ENCODE measurements at regions not wholly inside any gene's neighbourhood (a gene's known extent, or its start where the extent isn't known, plus 50 kb on each side); places are given as distances from the start of the nearest gene placed in this dataset.

DNA sequence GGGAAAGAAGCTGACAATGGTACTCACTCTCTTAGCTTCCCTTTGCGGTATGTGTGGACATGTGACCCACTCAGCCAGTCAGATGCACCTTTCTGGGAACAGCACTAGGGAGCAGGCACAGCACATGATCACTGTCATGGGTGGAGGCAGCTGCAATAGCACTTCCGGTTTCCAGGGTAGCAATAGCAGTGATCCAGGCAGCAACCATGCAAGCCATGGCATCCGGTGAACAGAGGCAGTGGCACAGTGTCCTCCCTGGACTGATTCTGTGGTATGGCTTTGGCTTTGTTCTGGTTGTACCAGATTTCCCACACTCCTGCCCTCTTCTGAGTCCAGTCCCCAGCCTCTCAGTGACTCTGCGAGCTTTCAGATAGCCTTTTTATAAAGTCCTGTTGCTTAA is 86.8 kb upstream of the NAMPT start:
- ChIA-PET CTCF (ENCODE audit: low intra/inter-chr PET ratio, low total read pairs) (no interaction called here), POLR2A (no interaction called here)
- no peak for FAIRE-seq
- no peak overlapping the region for H2AFZ ChIP-seq (ENCODE audit: low read length)
- H4K20me1 ChIP-seq (ENCODE audit: insufficient read depth, low read length): no peaks in the 10 kb centered on the region
- H3K4me3 ChIP-seq (replicated peaks in 1 of 3; ENCODE audit: insufficient read depth in 1 of 3, low read depth in 2 of 3, low read length in 3 of 3): no peak overlapping the region
- no peak overlapping the region for H3K27ac ChIP-seq (ENCODE audit: extremely low read length, insufficient read depth, low read length)
- DNase-seq (ENCODE audit: low spot score): no peak
- intact Hi-C loops (cut with micrococcal nuclease; ENCODE audit: unreplicated experiment): no loop called here
- no peaks in the 10 kb centered on the region for H3K79me2 ChIP-seq (ENCODE audit: insufficient read depth, low read length)
- BruUV-seq (replicated peaks): no TSS peak
- in situ Hi-C loops (cut with HindIII; ENCODE audit: extremely low pct_ligation_motif_present, low pct_unique_long_range_greater_than_20kb): no loop called here
- no peak for ATAC-seq
- H3K27me3 ChIP-seq (ENCODE audit: control insufficient read depth in 1 of 2, insufficient read depth in 2 of 2, low read length in 2 of 2): peaks cover 0 to 9% of the 10 kb centered on the region in 2 experiments; a peak in 2 of 5 replicates
- H3K4me2 ChIP-seq (ENCODE audit: low read depth, low read length): no peak overlapping the region
- H3K9me3 ChIP-seq (ENCODE audit: low read length): no peaks in the 10 kb centered on the region
- H3K4me1 ChIP-seq (ENCODE audit: insufficient read depth, low read length): peaks cover 10% of the 10 kb centered on the region
- no peak for TF ChIP-seq GABPA (IDR thresholded peaks at IDR 0.05; ENCODE audit: low read depth, low read length)
- peak; percentile 33; the same call in 1 of the 2 replicates for TF ChIP-seq GABPA (CRISPR knock-in tag; IDR thresholded peaks at IDR 0.05; ENCODE audit: low read depth)
- TF ChIP-seq ZNF180 (CRISPR knock-in tag; IDR thresholded peaks at IDR 0.05; ENCODE audit: borderline replicate concordance, low read depth): no peak
- TF ChIP-seq, protein P1, sequence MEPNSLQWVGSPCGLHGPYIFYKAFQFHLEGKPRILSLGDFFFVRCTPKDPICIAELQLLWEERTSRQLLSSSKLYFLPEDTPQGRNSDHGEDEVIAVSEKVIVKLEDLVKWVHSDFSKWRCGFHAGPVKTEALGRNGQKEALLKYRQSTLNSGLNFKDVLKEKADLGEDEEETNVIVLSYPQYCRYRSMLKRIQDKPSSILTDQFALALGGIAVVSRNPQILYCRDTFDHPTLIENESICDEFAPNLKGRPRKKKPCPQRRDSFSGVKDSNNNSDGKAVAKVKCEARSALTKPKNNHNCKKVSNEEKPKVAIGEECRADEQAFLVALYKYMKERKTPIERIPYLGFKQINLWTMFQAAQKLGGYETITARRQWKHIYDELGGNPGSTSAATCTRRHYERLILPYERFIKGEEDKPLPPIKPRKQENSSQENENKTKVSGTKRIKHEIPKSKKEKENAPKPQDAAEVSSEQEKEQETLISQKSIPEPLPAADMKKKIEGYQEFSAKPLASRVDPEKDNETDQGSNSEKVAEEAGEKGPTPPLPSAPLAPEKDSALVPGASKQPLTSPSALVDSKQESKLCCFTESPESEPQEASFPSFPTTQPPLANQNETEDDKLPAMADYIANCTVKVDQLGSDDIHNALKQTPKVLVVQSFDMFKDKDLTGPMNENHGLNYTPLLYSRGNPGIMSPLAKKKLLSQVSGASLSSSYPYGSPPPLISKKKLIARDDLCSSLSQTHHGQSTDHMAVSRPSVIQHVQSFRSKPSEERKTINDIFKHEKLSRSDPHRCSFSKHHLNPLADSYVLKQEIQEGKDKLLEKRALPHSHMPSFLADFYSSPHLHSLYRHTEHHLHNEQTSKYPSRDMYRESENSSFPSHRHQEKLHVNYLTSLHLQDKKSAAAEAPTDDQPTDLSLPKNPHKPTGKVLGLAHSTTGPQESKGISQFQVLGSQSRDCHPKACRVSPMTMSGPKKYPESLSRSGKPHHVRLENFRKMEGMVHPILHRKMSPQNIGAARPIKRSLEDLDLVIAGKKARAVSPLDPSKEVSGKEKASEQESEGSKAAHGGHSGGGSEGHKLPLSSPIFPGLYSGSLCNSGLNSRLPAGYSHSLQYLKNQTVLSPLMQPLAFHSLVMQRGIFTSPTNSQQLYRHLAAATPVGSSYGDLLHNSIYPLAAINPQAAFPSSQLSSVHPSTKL (CRISPR knock-in tag; IDR thresholded peaks at IDR 0.05): no peak
- WGBS (ENCODE audit: low lambda C conversion rate): 10% methylated on average over 2 of the region's 4 CpGs
- no peaks in the 10 kb centered on the region for H3K36me3 ChIP-seq (replicated peaks in 1 of 2; ENCODE audit: control insufficient read depth in 1 of 2, insufficient read depth in 2 of 2, low read length in 2 of 2)
- H3K9ac ChIP-seq (ENCODE audit: insufficient read depth, low read depth, low read length): no peak overlapping the region

DNA sequence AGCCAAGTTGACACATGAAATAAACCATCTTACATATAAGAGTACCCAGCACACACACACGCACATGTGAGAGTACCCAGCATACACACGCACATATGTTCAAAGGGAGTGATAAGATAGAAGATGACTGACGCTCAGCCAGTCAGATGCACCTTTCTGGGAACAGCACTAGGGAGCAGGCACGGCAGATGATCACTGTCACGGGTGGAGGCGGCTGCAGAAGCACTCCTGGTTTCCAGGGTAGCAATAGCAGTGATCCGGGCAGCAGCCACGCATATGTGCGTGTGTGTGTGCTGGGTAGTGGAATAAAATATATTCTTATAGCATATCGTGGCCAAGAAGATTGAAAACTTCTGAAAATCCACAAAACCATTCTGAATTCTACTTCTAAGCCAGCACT is 85.8 kb upstream of the NAMPT start:
- ATAC-seq (no peak), DNase-seq (ENCODE audit: low spot score) (no peak), FAIRE-seq (no peak)
- H2AFZ ChIP-seq (ENCODE audit: low read length): no peak overlapping the region
- no peaks in the 10 kb centered on the region for H3K9me3 ChIP-seq (ENCODE audit: low read length)
- H3K27me3 ChIP-seq (ENCODE audit: control insufficient read depth in 1 of 2, insufficient read depth in 2 of 2, low read length in 2 of 2): peaks cover 0 to 9% of the 10 kb centered on the region in 2 experiments; a peak in 2 of 5 replicates
- in situ Hi-C loops (cut with HindIII; ENCODE audit: extremely low pct_ligation_motif_present, low pct_unique_long_range_greater_than_20kb): no loop called here
- H3K4me2 ChIP-seq (ENCODE audit: low read depth, low read length): no peak overlapping the region
- CTCF ChIA-PET (ENCODE audit: low intra/inter-chr PET ratio, low total read pairs): no interaction called here
- POLR2A ChIA-PET: no interaction called here
- H3K9ac ChIP-seq (ENCODE audit: insufficient read depth, low read depth, low read length): no peak overlapping the region
- no peaks in the 10 kb centered on the region for H3K79me2 ChIP-seq (ENCODE audit: insufficient read depth, low read length)
- H3K36me3 ChIP-seq (replicated peaks in 1 of 2; ENCODE audit: control insufficient read depth in 1 of 2, insufficient read depth in 2 of 2, low read length in 2 of 2): no peaks in the 10 kb centered on the region
- H4K20me1 ChIP-seq (ENCODE audit: insufficient read depth, low read length): no peaks in the 10 kb centered on the region
- peaks cover 2% of the 10 kb centered on the region for H3K4me1 ChIP-seq (ENCODE audit: insufficient read depth, low read length)
- BruUV-seq (replicated peaks): no TSS peak
- intact Hi-C loops (cut with micrococcal nuclease; ENCODE audit: unreplicated experiment): no loop called here
- WGBS (ENCODE audit: low lambda C conversion rate): 15% methylated on average over 5 of the region's 10 CpGs
- H3K27ac ChIP-seq (ENCODE audit: extremely low read length, insufficient read depth, low read length): no peak overlapping the region
- H3K4me3 ChIP-seq (replicated peaks in 1 of 3; ENCODE audit: insufficient read depth in 1 of 3, low read depth in 2 of 3, low read length in 3 of 3): no peak overlapping the region
- TF ChIP-seq AKAP8 (CRISPR knock-in tag; IDR thresholded peaks at IDR 0.05): no peak
- TF ChIP-seq SIN3B (IDR thresholded peaks at IDR 0.05; ENCODE audit: low read length): no peak
- no peak for TF ChIP-seq ZNF883 (CRISPR knock-in tag; IDR thresholded peaks at IDR 0.05; ENCODE audit: not compliant biosample characterization)
- TF ChIP-seq, protein P2, sequence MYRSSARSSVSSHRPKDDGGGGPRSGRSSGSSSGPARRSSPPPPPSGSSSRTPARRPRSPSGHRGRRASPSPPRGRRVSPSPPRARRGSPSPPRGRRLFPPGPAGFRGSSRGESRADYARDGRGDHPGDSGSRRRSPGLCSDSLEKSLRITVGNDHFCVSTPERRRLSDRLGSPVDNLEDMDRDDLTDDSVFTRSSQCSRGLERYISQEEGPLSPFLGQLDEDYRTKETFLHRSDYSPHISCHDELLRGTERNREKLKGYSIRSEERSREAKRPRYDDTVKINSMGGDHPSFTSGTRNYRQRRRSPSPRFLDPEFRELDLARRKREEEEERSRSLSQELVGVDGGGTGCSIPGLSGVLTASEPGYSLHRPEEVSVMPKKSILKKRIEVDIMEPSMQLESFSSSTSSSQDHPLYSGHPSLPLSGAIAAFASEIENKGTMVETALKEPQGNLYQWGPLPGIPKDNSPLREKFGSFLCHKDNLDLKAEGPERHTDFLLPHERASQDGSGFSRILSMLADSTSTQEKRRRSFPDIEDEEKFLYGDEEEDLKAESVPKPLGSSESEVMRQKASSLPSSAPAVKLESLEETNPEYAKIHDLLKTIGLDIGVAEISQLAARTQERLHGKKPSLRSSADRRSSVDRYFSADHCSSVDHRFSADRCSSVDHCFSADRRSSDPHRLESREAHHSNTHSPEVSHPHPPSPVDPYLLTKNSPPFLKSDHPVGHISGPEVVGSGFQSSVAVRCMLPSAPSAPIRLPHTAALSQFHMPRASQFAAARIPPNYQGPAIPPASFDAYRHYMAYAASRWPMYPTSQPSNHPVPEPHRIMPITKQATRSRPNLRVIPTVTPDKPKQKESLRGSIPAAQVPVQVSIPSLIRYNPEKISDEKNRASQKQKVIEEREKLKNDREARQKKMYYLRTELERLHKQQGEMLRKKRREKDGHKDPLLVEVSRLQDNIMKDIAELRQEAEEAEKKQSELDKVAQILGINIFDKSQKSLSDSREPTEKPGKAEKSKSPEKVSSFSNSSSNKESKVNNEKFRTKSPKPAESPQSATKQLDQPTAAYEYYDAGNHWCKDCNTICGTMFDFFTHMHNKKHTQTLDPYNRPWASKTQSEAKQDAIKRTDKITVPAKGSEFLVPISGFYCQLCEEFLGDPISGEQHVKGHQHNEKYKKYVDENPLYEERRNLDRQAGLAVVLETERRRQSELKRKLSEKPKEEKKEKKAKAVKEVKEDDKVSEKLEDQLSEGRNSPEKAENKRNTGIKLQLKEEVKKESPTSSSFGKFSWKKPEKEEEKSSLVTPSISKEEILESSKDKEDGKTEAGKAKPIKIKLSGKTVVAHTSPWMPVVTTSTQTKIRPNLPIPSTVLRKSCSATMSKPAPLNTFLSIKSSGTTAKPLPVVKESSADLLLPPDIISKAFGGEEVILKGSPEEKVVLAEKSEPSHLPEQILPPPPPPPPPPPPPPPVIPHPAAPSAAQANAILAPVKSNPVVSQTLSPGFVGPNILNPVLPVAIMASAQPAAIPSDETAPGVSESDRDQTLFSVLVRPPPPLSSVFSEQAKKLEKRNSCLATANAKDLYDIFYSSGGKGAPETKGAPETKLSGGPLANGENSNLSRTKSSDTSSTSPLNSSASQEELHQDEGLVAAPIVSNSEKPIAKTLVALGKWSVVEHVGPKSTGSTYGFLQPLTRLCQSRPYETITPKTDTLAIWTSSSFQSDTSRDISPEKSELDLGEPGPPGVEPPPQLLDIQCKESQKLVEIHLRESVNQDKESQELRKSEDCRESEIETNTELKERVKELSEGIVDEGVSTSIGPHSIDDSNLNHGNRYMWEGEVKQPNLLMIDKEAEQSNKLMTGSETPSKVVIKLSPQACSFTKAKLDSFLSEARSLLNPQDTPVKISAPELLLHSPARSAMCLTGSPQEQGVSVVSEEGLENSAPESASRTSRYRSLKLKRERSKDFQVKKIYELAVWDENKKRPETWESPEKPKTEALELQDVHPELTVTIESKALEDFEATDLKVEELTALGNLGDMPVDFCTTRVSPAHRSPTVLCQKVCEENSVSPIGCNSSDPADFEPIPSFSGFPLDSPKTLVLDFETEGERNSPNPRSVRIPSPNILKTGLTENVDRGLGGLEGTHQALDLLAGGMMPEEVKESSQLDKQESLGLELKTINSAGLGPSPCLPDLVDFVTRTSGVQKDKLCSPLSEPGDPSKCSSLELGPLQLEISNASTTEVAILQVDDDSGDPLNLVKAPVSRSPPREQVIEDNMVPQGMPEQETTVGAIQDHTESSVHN (CRISPR knock-in tag; IDR thresholded peaks at IDR 0.05): no peak

Measured in HepG2 (cell line).